ENCODE measurements at regions not wholly inside any gene's neighbourhood (a gene's known extent, or its start where the extent isn't known, plus 50 kb on each side); places are given as distances from the start of the nearest gene placed in this dataset.

DNA sequence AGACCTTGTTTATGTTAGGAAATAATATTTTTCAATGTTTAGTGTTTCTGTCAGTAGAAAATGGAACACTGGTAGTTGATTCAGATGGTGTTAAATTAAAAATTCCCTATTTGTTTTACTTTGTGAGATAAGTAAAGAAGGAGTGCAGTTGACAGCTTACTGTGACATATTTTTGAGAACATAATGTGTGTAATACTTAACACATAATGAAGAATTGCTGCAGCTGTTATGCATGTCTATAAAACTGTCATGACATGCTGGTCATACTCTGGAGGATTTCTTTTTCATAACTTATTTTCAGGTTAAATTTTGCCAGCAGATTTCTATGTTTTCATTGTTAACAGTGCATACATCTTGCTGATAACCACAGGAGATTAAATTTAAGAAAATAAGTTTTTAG is 296.1 kb downstream of the CTH start:
- Histone ChIP-seq H3K27ac (peak overlapping the region in 1 of 4 donors; percentile 32), H3K4me3 (peak overlapping the region in 1 of 4 donors; percentile 32), H3K27me3 (peaks cover 0 to 6% (median 0%) of the 10 kb centered on the region in 3 donors), H3K4me1 (peaks cover 0 to 10% (median 6%) of the 10 kb centered on the region in 4 donors), H3K9me3 (no peaks in the 10 kb centered on the region), H3K36me3 (no peaks in the 10 kb centered on the region)
- intact Hi-C loops (cut with DNase I), result no loop called here
- DNase-seq, result no peak
- TF ChIP-seq POLR2AphosphoS5 (IDR thresholded peaks at IDR 0.05) (peak in 1 of 4 donors; percentile 29), EP300 (IDR thresholded peaks at IDR 0.05) (no peak)

DNA sequence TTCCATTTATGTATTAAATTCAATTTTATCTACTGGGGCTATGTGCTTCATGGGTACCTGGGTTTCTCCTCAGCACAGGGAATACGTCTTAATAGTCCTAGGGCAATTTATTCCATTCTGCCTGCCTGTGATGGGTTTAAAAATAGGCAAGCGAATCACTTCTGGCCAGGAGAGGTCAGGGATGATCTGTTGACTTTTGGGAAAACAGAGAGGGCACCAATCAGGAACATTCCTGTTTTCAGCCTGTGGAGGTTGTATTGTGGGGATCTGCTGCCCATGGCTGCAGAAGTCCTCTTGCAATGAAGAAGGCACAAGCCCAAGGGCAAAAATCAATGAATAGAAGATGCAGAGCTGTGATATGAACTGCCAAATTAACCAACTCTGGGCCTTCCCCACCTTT is 303.1 kb downstream of the CTH start:
- no peak for DNase-seq
- no peaks in the 10 kb centered on the region for H3K36me3 ChIP-seq
- H3K9me3 ChIP-seq, result no peaks in the 10 kb centered on the region
- WGBS, 2 donors, result 54 to 70% methylated on average over 2 of the region's 2 CpGs
- intact Hi-C loops (cut with DNase I), result no loop called here
- no peak for TF ChIP-seq EP300 (IDR thresholded peaks at IDR 0.05)
- TF ChIP-seq CTCF (IDR thresholded peaks at IDR 0.05), result no peak
- no peak for TF ChIP-seq POLR2AphosphoS5 (IDR thresholded peaks at IDR 0.05)
- no peak for TF ChIP-seq POLR2A (IDR thresholded peaks at IDR 0.05)
- no peak overlapping the region for H3K27ac ChIP-seq
- peaks cover 0 to 24% (median 15%) of the 10 kb centered on the region in 4 donors for H3K4me1 ChIP-seq
- no peaks in the 10 kb centered on the region for H3K27me3 ChIP-seq
- H3K4me3 ChIP-seq, result no peak overlapping the region

DNA sequence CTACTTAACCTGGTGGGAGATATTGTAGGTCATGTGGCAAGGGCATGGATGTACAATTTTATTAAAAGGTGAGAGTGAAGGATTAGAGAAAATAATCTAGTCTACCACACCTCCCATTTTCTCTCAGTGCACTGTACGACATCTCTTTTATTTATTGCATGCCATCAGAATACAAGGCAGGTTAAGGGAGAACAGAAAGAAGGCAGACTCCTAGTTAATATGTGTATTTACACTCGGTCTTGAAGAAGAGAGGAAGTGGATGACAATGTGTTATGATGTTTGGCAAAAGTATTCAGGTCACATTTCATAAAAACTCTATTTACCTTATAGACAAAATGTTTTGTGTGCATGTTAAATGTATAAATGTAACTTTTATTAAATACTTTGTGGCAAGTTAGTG is 306.1 kb downstream of the CTH start:
- no peak overlapping the region for H3K27ac ChIP-seq

GRCh38 chr1:70717656-70718055 is 306.6 kb downstream of the CTH start:
- no peaks in the 10 kb centered on the region for H3K27me3 ChIP-seq
- intact Hi-C loops (cut with DNase I), result no loop called here
- H3K4me3 ChIP-seq, result no peak overlapping the region
- TF ChIP-seq CTCF (IDR thresholded peaks at IDR 0.05) (no peak), EP300 (IDR thresholded peaks at IDR 0.05) (no peak), POLR2AphosphoS5 (IDR thresholded peaks at IDR 0.05) (no peak), POLR2A (IDR thresholded peaks at IDR 0.05) (no peak)
- no peak for DNase-seq
- WGBS, 2 donors, result 49 to 52% methylated on average over 1 of the region's 1 CpG
- no peaks in the 10 kb centered on the region for H3K36me3 ChIP-seq
- no peaks in the 10 kb centered on the region for H3K9me3 ChIP-seq
- H3K4me1 ChIP-seq, result peaks cover 0 to 27% (median 17%) of the 10 kb centered on the region in 4 donors
- peak overlapping the region in 2 of 4 donors; percentile 2 to 32 for H3K27ac ChIP-seq

More for the DNA sequence above, 306.1 kb downstream of the CTH start:
- Histone ChIP-seq H3K27me3 (no peaks in the 10 kb centered on the region), H3K4me1 (peaks cover 0 to 27% (median 17%) of the 10 kb centered on the region in 4 donors), H3K36me3 (no peaks in the 10 kb centered on the region), H3K9me3 (no peaks in the 10 kb centered on the region), H3K4me3 (no peak overlapping the region)
- DNase-seq, result no peak
- intact Hi-C loops (cut with DNase I), result no loop called here
- WGBS, 2 donors, result 45 to 63% methylated on average over 2 of the region's 2 CpGs
- TF ChIP-seq EP300 (IDR thresholded peaks at IDR 0.05) (peak in 1 of 4 donors; percentile 9), CTCF (IDR thresholded peaks at IDR 0.05) (no peak), POLR2A (IDR thresholded peaks at IDR 0.05) (no peak), POLR2AphosphoS5 (IDR thresholded peaks at IDR 0.05) (peak; percentile 33 to 72 (median 64))

DNA sequence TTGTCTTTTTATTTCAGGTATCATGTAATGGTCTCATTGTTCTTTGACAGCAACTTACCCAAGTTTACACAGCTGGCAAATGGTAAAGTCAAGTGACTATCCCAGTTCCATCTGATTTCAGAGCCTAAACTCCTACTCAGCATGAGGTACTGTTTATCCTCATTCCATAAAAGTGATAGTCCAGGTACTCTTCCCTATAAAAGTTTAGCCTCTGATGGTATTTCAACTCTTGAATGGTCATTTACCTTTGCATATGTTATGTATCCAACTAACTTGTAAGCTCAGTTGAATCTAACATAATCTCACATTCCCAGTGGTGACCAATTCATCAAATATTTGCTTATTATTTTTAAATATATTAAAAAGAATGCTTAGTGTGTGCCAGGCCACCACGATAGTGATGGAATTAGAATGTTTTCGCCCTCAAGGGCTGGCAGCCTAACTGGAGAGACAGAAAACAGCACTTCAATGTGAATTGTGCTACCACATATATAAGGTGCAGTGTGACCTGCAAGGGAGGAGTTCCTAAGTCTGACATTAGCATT is 307.1 kb downstream of the CTH start:
- intact Hi-C loops (cut with DNase I), result no loop called here
- TF ChIP-seq POLR2A (IDR thresholded peaks at IDR 0.05) (no peak), CTCF (IDR thresholded peaks at IDR 0.05) (no peak), EP300 (IDR thresholded peaks at IDR 0.05) (no peak), POLR2AphosphoS5 (IDR thresholded peaks at IDR 0.05) (no peak)
- Histone ChIP-seq H3K4me3 (no peak overlapping the region), H3K27ac (peak overlapping the region in 2 of 4 donors; percentile 2 to 32), H3K36me3 (no peaks in the 10 kb centered on the region), H3K27me3 (no peaks in the 10 kb centered on the region), H3K9me3 (no peaks in the 10 kb centered on the region), H3K4me1 (peaks cover 0 to 27% (median 17%) of the 10 kb centered on the region in 4 donors)
- 52 to 65% methylated on average over 2 of the region's 2 CpGs for WGBS, 2 donors
- DNase-seq, result no peak

Data from sigmoid colon (tissue), 6 donors.